ENCODE measurements at regions not wholly inside any gene's neighbourhood (a gene's known extent, or its start where the extent isn't known, plus 50 kb on each side); places are given as distances from the start of the nearest gene placed in this dataset.

- DNase-seq (no peak), ATAC-seq (no peak)
- Histone ChIP-seq H3K4me3 (ENCODE audit: low read length) (no peak overlapping the region), H3K4me2 (ENCODE audit: low read length) (no peak overlapping the region), H2AFZ (ENCODE audit: low read length) (no peak overlapping the region), H3K9me2 (replicated peaks; ENCODE audit: low read length) (no peaks in the 10 kb centered on the region), H4K20me1 (ENCODE audit: low read length) (no peaks in the 10 kb centered on the region), H3K9me3 (ENCODE audit: low read length) (no peaks in the 10 kb centered on the region), H3K9ac (ENCODE audit: low read length) (no peak overlapping the region), H3K27me3 (ENCODE audit: low read length) (no peaks in the 10 kb centered on the region), H3K27ac (ENCODE audit: low read length) (no peak overlapping the region), H3F3A (ENCODE audit: low read length, unreplicated experiment) (no peaks in the 10 kb centered on the region), H3K36me3 (ENCODE audit: low read depth, low read length) (no peaks in the 10 kb centered on the region), H3K79me2 (ENCODE audit: low read length) (no peaks in the 10 kb centered on the region), H3K4me1 (ENCODE audit: insufficient read depth, low read length) (peaks cover 11% of the 10 kb centered on the region)
- intact Hi-C loops (cut with micrococcal nuclease) = no loop called here
- ChIA-PET CTCF (no interaction called here), POLR2A (ENCODE audit: unreplicated experiment) (no interaction called here)
- TF ChIP-seq EZH2 (IDR thresholded peaks at IDR 0.05; ENCODE audit: low read length, unreplicated experiment) (no peak), EZH2phosphoT487 (IDR thresholded peaks at IDR 0.05; ENCODE audit: borderline replicate concordance, low read length) (no peak), CTCF (conservative IDR thresholded peaks at IDR 0.05; ENCODE audit: low read depth, low read length) (no peak)
- BruUV-seq (replicated peaks) = no TSS peak
Observed at GRCh38 chr13:80547341-80547740, 206.4 kb upstream of the SPRY2 start.

- ATAC-seq (no peak), DNase-seq (no peak)
- no TSS peak for BruUV-seq (replicated peaks)
- H3K27ac ChIP-seq (ENCODE audit: low read length) = no peak overlapping the region
- H4K20me1 ChIP-seq (ENCODE audit: low read length) = no peaks in the 10 kb centered on the region
- no peaks in the 10 kb centered on the region for H3K9me3 ChIP-seq (ENCODE audit: low read length)
- H3K4me3 ChIP-seq (ENCODE audit: low read length) = no peak overlapping the region
- peaks cover 6% of the 10 kb centered on the region; the same call in 1 of the 2 replicates for H3K4me1 ChIP-seq (ENCODE audit: insufficient read depth, low read length)
- H3K27me3 ChIP-seq (ENCODE audit: low read length) = no peaks in the 10 kb centered on the region
- H3K36me3 ChIP-seq (ENCODE audit: low read depth, low read length) = no peaks in the 10 kb centered on the region
- no peaks in the 10 kb centered on the region for H3K9me2 ChIP-seq (replicated peaks; ENCODE audit: low read length)
- H3K4me2 ChIP-seq (ENCODE audit: low read length) = no peak overlapping the region
- no peak overlapping the region for H2AFZ ChIP-seq (ENCODE audit: low read length)
- POLR2A ChIA-PET (ENCODE audit: unreplicated experiment) = no interaction called here
- intact Hi-C loops (cut with micrococcal nuclease) = no loop called here
- no peaks in the 10 kb centered on the region for H3K79me2 ChIP-seq (ENCODE audit: low read length)
- TF ChIP-seq EZH2phosphoT487 (IDR thresholded peaks at IDR 0.05; ENCODE audit: borderline replicate concordance, low read length) (no peak), CTCF (conservative IDR thresholded peaks at IDR 0.05; ENCODE audit: low read depth, low read length) (no peak), EZH2 (IDR thresholded peaks at IDR 0.05; ENCODE audit: low read length, unreplicated experiment) (no peak)
- CTCF ChIA-PET = no interaction called here
- no peak overlapping the region for H3K9ac ChIP-seq (ENCODE audit: low read length)
- no peaks in the 10 kb centered on the region for H3F3A ChIP-seq (ENCODE audit: low read length, unreplicated experiment)
Observed at GRCh38 chr13:80533175-80533574, 192.2 kb upstream of the SPRY2 start.

GRCh38 chr13:80530902-80531301 is 190.0 kb upstream of the SPRY2 start:
- TF ChIP-seq EZH2phosphoT487 (IDR thresholded peaks at IDR 0.05; ENCODE audit: borderline replicate concordance, low read length) = no peak
- no peak for TF ChIP-seq EZH2 (IDR thresholded peaks at IDR 0.05; ENCODE audit: low read length, unreplicated experiment)
- TF ChIP-seq CTCF (conservative IDR thresholded peaks at IDR 0.05; ENCODE audit: low read depth, low read length) = no peak
- intact Hi-C loops (cut with micrococcal nuclease) = no loop called here
- Histone ChIP-seq H3K4me3 (ENCODE audit: low read length) (no peak overlapping the region), H3K27ac (ENCODE audit: low read length) (no peak overlapping the region), H3K9me2 (replicated peaks; ENCODE audit: low read length) (no peaks in the 10 kb centered on the region), H3K4me1 (ENCODE audit: insufficient read depth, low read length) (peaks cover 6% of the 10 kb centered on the region; the same call in 1 of the 2 replicates), H3K9me3 (ENCODE audit: low read length) (no peaks in the 10 kb centered on the region), H2AFZ (ENCODE audit: low read length) (no peak overlapping the region), H3K4me2 (ENCODE audit: low read length) (no peak overlapping the region), H3K27me3 (ENCODE audit: low read length) (no peaks in the 10 kb centered on the region), H3K9ac (ENCODE audit: low read length) (no peak overlapping the region), H3K79me2 (ENCODE audit: low read length) (no peaks in the 10 kb centered on the region), H3F3A (ENCODE audit: low read length, unreplicated experiment) (no peaks in the 10 kb centered on the region), H3K36me3 (ENCODE audit: low read depth, low read length) (no peaks in the 10 kb centered on the region), H4K20me1 (ENCODE audit: low read length) (no peaks in the 10 kb centered on the region)
- CTCF ChIA-PET = no interaction called here
- POLR2A ChIA-PET (ENCODE audit: unreplicated experiment) = no interaction called here
- BruUV-seq (replicated peaks) = no TSS peak
- ATAC-seq = no peak
- no peak for DNase-seq
